ENCODE measurements at regions not wholly inside any gene's neighbourhood (a gene's known extent, or its start where the extent isn't known, plus 50 kb on each side); places are given as distances from the start of the nearest gene placed in this dataset.

- in situ Hi-C loops (cut with HindIII; ENCODE audit: low pct_unique_long_range_greater_than_20kb, low sequenced_read_pairs): no loop called here
- no peak for DNase-seq (ENCODE audit: low read depth, low spot score)
Measured at GRCh38 chr4:149160370-149160769, 655.3 kb downstream of the IQCM start.

- no peak for DNase-seq (ENCODE audit: low read depth, low spot score)
- in situ Hi-C loops (cut with HindIII; ENCODE audit: low pct_unique_long_range_greater_than_20kb, low sequenced_read_pairs): no loop called here
Measured at GRCh38 chr4:149158817-149159216, 656.8 kb downstream of the IQCM start.

GRCh38 chr4:149145803-149146202 lies 669.8 kb downstream of the IQCM start:
- DNase-seq (ENCODE audit: low read depth, low spot score): no peak
- in situ Hi-C loops (cut with HindIII; ENCODE audit: low pct_unique_long_range_greater_than_20kb, low sequenced_read_pairs): no loop called here

- no peak for DNase-seq (ENCODE audit: low read depth, low spot score)
- in situ Hi-C loops (cut with HindIII; ENCODE audit: low pct_unique_long_range_greater_than_20kb, low sequenced_read_pairs): no loop called here
Measured at GRCh38 chr4:149144060-149144459, 671.6 kb downstream of the IQCM start.

GRCh38 chr4:149141391-149141790 lies 674.3 kb downstream of the IQCM start:
- in situ Hi-C loops (cut with HindIII; ENCODE audit: low pct_unique_long_range_greater_than_20kb, low sequenced_read_pairs): no loop called here
- no peak for DNase-seq (ENCODE audit: low read depth, low spot score)

- in situ Hi-C loops (cut with HindIII; ENCODE audit: low pct_unique_long_range_greater_than_20kb, low sequenced_read_pairs): no loop called here
Measured at GRCh38 chr4:149140841-149141240, 674.8 kb downstream of the IQCM start.

GRCh38 chr4:149136951-149137620 lies 678.6 kb downstream of the IQCM start:
- in situ Hi-C loops (cut with HindIII; ENCODE audit: low pct_unique_long_range_greater_than_20kb, low sequenced_read_pairs): no loop called here
- DNase-seq (ENCODE audit: low read depth, low spot score): no peak

More at GRCh38 chr4:149140841-149141240, 674.8 kb downstream of the IQCM start:
- DNase-seq (ENCODE audit: low read depth, low spot score): no peak

- in situ Hi-C loops (cut with HindIII; ENCODE audit: low pct_unique_long_range_greater_than_20kb, low sequenced_read_pairs): no loop called here
- no peak for DNase-seq (ENCODE audit: low read depth, low spot score)
Measured at GRCh38 chr4:149135062-149135461, 680.6 kb downstream of the IQCM start.

GRCh38 chr4:149121023-149121404 lies 678.8 kb upstream of the NR3C2 start:
- in situ Hi-C loops (cut with HindIII; ENCODE audit: low pct_unique_long_range_greater_than_20kb, low sequenced_read_pairs): no loop called here

GRCh38 chr4:149120331-149121022 lies 678.3 kb upstream of the NR3C2 start:
- DNase-seq (ENCODE audit: low read depth, low spot score): peak; percentile 1
- in situ Hi-C loops (cut with HindIII; ENCODE audit: low pct_unique_long_range_greater_than_20kb, low sequenced_read_pairs): no loop called here

More at GRCh38 chr4:149121023-149121404, 678.8 kb upstream of the NR3C2 start:
- DNase-seq (ENCODE audit: low read depth, low spot score): no peak

- in situ Hi-C loops (cut with HindIII; ENCODE audit: low pct_unique_long_range_greater_than_20kb, low sequenced_read_pairs): no loop called here
Measured at GRCh38 chr4:149116806-149117205, 674.6 kb upstream of the NR3C2 start.

GRCh38 chr4:149113804-149114430 lies 671.7 kb upstream of the NR3C2 start:
- in situ Hi-C loops (cut with HindIII; ENCODE audit: low pct_unique_long_range_greater_than_20kb, low sequenced_read_pairs): no loop called here
- no peak for DNase-seq (ENCODE audit: low read depth, low spot score)

More at GRCh38 chr4:149116806-149117205, 674.6 kb upstream of the NR3C2 start:
- no peak for DNase-seq (ENCODE audit: low read depth, low spot score)

- in situ Hi-C loops (cut with HindIII; ENCODE audit: low pct_unique_long_range_greater_than_20kb, low sequenced_read_pairs): no loop called here
Measured at GRCh38 chr4:149112109-149112508, 669.9 kb upstream of the NR3C2 start.

GRCh38 chr4:149110481-149110880 lies 668.3 kb upstream of the NR3C2 start:
- in situ Hi-C loops (cut with HindIII; ENCODE audit: low pct_unique_long_range_greater_than_20kb, low sequenced_read_pairs): no loop called here

More at GRCh38 chr4:149112109-149112508, 669.9 kb upstream of the NR3C2 start:
- DNase-seq (ENCODE audit: low read depth, low spot score): peak; percentile 1

GRCh38 chr4:149108626-149109025 lies 666.4 kb upstream of the NR3C2 start:
- in situ Hi-C loops (cut with HindIII; ENCODE audit: low pct_unique_long_range_greater_than_20kb, low sequenced_read_pairs): no loop called here
- DNase-seq (ENCODE audit: low read depth, low spot score): no peak

More at GRCh38 chr4:149110481-149110880, 668.3 kb upstream of the NR3C2 start:
- no peak for DNase-seq (ENCODE audit: low read depth, low spot score)

GRCh38 chr4:149102765-149103164 lies 660.6 kb upstream of the NR3C2 start:
- no peak for DNase-seq (ENCODE audit: low read depth, low spot score)
- in situ Hi-C loops (cut with HindIII; ENCODE audit: low pct_unique_long_range_greater_than_20kb, low sequenced_read_pairs): no loop called here

GRCh38 chr4:149101649-149102048 lies 659.4 kb upstream of the NR3C2 start:
- in situ Hi-C loops (cut with HindIII; ENCODE audit: low pct_unique_long_range_greater_than_20kb, low sequenced_read_pairs): no loop called here
- no peak for DNase-seq (ENCODE audit: low read depth, low spot score)

- no peak for DNase-seq (ENCODE audit: low read depth, low spot score)
- in situ Hi-C loops (cut with HindIII; ENCODE audit: low pct_unique_long_range_greater_than_20kb, low sequenced_read_pairs): no loop called here
Measured at GRCh38 chr4:149095811-149096210, 653.6 kb upstream of the NR3C2 start.

- in situ Hi-C loops (cut with HindIII; ENCODE audit: low pct_unique_long_range_greater_than_20kb, low sequenced_read_pairs): no loop called here
- DNase-seq (ENCODE audit: low read depth, low spot score): no peak
Measured at GRCh38 chr4:149095001-149095400, 652.8 kb upstream of the NR3C2 start.

Measured in SK-MEL-5 (cell line).